ENCODE measurements at regions not wholly inside any gene's neighbourhood (a gene's known extent, or its start where the extent isn't known, plus 50 kb on each side); places are given as distances from the start of the nearest gene placed in this dataset.
"Not testable (repeated sequence)": the region's sequence is repeated elsewhere in the genome, so short reads cannot be mapped to it uniquely, and the experiment has no call there.

DNA sequence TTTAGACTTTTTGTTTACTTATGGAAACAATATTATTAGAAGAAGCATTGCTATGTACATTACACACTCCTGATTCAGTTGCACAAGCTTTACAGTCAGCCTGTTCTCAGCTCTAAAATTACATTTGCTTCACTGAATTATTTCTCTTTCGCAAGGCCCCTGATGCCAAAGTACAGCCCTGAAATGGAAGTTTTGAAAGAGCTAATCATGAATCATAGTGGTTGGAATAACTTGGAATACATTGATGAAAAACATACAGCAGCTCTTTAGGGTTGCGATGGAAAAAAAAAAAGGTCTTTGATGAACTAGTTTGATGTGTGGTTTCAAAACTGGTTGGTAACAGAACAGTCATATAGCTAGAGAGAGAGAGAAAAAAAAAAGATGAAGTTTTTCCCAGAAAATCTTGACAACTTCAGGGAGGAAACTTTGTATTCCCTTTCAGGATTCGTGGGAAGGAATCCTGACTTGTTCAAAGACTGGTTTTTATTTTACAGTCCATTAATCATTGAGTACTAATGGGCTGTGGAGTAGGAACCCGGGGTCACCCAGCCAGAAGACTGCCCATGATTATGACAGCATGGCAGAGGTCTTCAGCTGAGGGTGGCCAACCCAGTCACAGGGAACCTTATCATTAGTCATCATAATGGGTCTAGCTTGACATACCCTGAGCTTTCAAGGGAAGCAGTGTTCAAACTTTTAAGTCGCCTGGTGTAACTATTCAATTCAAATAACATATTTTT, 460.1 kb downstream of the NAV3 start:
- TF ChIP-seq EZH2phosphoT487 (IDR thresholded peaks at IDR 0.05; ENCODE audit: low read length) (no peak), EZH2 (optimal IDR thresholded peaks at IDR 0.05; ENCODE audit: low read depth, low read length) (no peak)
- TF ChIP-seq, protein P1, sequence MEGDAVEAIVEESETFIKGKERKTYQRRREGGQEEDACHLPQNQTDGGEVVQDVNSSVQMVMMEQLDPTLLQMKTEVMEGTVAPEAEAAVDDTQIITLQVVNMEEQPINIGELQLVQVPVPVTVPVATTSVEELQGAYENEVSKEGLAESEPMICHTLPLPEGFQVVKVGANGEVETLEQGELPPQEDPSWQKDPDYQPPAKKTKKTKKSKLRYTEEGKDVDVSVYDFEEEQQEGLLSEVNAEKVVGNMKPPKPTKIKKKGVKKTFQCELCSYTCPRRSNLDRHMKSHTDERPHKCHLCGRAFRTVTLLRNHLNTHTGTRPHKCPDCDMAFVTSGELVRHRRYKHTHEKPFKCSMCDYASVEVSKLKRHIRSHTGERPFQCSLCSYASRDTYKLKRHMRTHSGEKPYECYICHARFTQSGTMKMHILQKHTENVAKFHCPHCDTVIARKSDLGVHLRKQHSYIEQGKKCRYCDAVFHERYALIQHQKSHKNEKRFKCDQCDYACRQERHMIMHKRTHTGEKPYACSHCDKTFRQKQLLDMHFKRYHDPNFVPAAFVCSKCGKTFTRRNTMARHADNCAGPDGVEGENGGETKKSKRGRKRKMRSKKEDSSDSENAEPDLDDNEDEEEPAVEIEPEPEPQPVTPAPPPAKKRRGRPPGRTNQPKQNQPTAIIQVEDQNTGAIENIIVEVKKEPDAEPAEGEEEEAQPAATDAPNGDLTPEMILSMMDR (IDR thresholded peaks at IDR 0.05; ENCODE audit: low read length), result no peak
- H3K4me3 ChIP-seq (ENCODE audit: low read length), result no peak overlapping the region
- no peaks in the 10 kb centered on the region for H3K27me3 ChIP-seq (replicated peaks; ENCODE audit: insufficient read depth, low read length)
- H3K9me2 ChIP-seq (replicated peaks; ENCODE audit: insufficient read depth, low read length), result no peaks in the 10 kb centered on the region
- H3K9me3 ChIP-seq (replicated peaks; ENCODE audit: insufficient read depth, low read length), result no peaks in the 10 kb centered on the region
- no peak overlapping the region for H3K27ac ChIP-seq (ENCODE audit: low read length)
- H3K9ac ChIP-seq (ENCODE audit: low read length), result no peak overlapping the region
- H3K36me3 ChIP-seq (replicated peaks; ENCODE audit: insufficient read depth, low read length), result no peaks in the 10 kb centered on the region
- DNase-seq, result no peak
- H3F3A ChIP-seq (ENCODE audit: insufficient read depth, low read length), result no peaks in the 10 kb centered on the region
- no peaks in the 10 kb centered on the region for H4K20me1 ChIP-seq (ENCODE audit: insufficient read depth, low read length)
- H3K4me1 ChIP-seq (ENCODE audit: low read length), result no peaks in the 10 kb centered on the region
- no peaks in the 10 kb centered on the region for H3K79me2 ChIP-seq (ENCODE audit: low read length)
- no peak overlapping the region for H3K4me2 ChIP-seq (ENCODE audit: low read depth, low read length)
- H2AFZ ChIP-seq (ENCODE audit: low read length), result no peak overlapping the region

DNA sequence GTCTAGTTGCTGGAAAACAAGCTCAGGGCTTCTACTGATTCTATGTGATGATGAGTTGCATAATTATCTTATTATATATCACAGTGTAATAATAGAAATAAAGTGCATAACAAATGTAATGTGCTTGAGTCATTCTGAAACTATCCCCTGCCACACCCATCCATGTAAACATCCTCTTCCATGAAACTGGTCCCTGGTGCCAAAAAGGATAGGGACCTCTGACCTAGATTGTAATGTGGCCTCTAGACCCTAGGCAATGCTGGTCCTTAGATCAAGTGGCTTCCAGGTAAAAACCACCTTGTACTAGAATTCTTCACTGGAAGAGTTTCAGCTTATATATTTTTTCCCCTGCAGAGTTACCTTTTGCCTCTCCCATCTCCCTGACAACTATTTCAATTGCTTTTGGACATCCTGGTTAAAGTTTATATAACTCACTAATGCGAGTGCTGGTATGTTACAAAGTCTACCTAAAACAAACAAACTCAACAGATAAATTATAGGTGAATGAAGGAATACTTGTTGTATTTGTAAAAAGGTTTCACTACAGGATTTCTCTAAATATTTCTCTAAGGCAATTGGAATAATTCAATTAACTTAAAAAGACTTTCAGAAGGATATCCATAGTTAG, 462.5 kb downstream of the NAV3 start:
- H3K4me2 ChIP-seq (ENCODE audit: low read depth, low read length), result no peak overlapping the region
- H3K27ac ChIP-seq (ENCODE audit: low read length), result no peak overlapping the region
- no peaks in the 10 kb centered on the region for H3K36me3 ChIP-seq (replicated peaks; ENCODE audit: insufficient read depth, low read length)
- no peak overlapping the region for H3K9ac ChIP-seq (ENCODE audit: low read length)
- no peaks in the 10 kb centered on the region for H3K9me2 ChIP-seq (replicated peaks; ENCODE audit: insufficient read depth, low read length)
- TF ChIP-seq EZH2phosphoT487 (IDR thresholded peaks at IDR 0.05; ENCODE audit: low read length), result no peak
- no peak for TF ChIP-seq EZH2 (optimal IDR thresholded peaks at IDR 0.05; ENCODE audit: low read depth, low read length)
- TF ChIP-seq, protein P1 (IDR thresholded peaks at IDR 0.05; ENCODE audit: low read length), result no peak
- H3K4me1 ChIP-seq (ENCODE audit: low read length), result no peaks in the 10 kb centered on the region
- DNase-seq, result no peak
- no peaks in the 10 kb centered on the region for H3K79me2 ChIP-seq (ENCODE audit: low read length)
- no peaks in the 10 kb centered on the region for H4K20me1 ChIP-seq (ENCODE audit: insufficient read depth, low read length)
- no peak overlapping the region for H2AFZ ChIP-seq (ENCODE audit: low read length)
- no peaks in the 10 kb centered on the region for H3F3A ChIP-seq (ENCODE audit: insufficient read depth, low read length)
- H3K9me3 ChIP-seq (replicated peaks; ENCODE audit: insufficient read depth, low read length), result no peaks in the 10 kb centered on the region
- no peaks in the 10 kb centered on the region for H3K27me3 ChIP-seq (replicated peaks; ENCODE audit: insufficient read depth, low read length)
- no peak overlapping the region for H3K4me3 ChIP-seq (ENCODE audit: low read length)

DNA sequence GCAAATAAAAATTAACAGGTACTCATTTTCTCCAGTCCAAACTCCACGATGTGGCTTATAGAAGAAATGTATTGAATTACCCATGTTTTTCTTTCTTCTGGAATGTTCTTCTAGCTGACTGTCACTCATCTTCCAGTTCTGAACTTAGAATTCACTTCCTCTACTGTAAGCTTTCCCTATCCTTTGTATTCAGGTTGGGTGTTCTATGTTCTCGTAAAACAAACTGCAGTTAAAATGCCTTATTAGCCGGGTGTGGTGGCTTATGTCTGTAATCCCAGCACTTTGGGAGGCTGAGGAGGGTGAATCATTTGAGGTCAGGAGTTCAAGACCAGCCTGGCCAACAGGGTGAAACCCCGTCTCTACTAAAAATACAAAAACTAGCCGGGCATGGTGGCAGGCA, 470.6 kb downstream of the NAV3 start:
- DNase-seq; H3K36me3 ChIP-seq (replicated peaks; ENCODE audit: insufficient read depth, low read length); H3F3A ChIP-seq (ENCODE audit: insufficient read depth, low read length); H3K4me1 ChIP-seq (ENCODE audit: low read length); H3K4me2 ChIP-seq (ENCODE audit: low read depth, low read length); H4K20me1 ChIP-seq (ENCODE audit: insufficient read depth, low read length); H3K9me3 ChIP-seq (replicated peaks; ENCODE audit: insufficient read depth, low read length); H3K27me3 ChIP-seq (replicated peaks; ENCODE audit: insufficient read depth, low read length); H2AFZ ChIP-seq (ENCODE audit: low read length); H3K4me3 ChIP-seq (ENCODE audit: low read length); H3K9ac ChIP-seq (ENCODE audit: low read length); H3K79me2 ChIP-seq (ENCODE audit: low read length); H3K9me2 ChIP-seq (replicated peaks; ENCODE audit: insufficient read depth, low read length); H3K27ac ChIP-seq (ENCODE audit: low read length): not testable (repeated sequence)

DNA sequence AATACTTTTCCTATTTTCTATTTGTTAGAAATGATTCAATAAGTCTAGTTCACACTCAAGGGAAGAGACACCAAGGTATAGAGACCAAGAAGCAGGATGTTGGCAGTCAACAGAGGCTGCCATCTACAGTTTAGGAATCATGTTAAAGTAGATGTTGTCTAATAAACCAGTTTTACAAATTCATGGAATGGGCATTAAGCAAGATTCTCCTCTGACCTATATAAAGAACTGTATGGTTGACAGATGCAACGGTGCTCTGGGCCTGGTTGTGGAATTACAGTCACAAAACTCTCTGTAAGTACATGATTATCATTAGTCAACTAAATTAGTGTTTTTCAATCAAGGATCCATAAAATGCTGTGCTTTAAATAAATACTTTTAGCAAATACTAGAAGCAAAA, 475.1 kb downstream of the NAV3 start:
- no peak overlapping the region for H3K4me2 ChIP-seq (ENCODE audit: low read depth, low read length)

More for the DNA sequence above, 475.1 kb downstream of the NAV3 start:
- H3K79me2 ChIP-seq (ENCODE audit: low read length), result no peaks in the 10 kb centered on the region
- no peaks in the 10 kb centered on the region for H3K4me1 ChIP-seq (ENCODE audit: low read length)
- TF ChIP-seq, protein P1 (IDR thresholded peaks at IDR 0.05; ENCODE audit: low read length), result no peak
- TF ChIP-seq EZH2phosphoT487 (IDR thresholded peaks at IDR 0.05; ENCODE audit: low read length) (no peak), EZH2 (optimal IDR thresholded peaks at IDR 0.05; ENCODE audit: low read depth, low read length) (no peak)
- no peak overlapping the region for H2AFZ ChIP-seq (ENCODE audit: low read length)
- H3F3A ChIP-seq (ENCODE audit: insufficient read depth, low read length), result no peaks in the 10 kb centered on the region
- H3K4me3 ChIP-seq (ENCODE audit: low read length), result no peak overlapping the region
- H3K9me2 ChIP-seq (replicated peaks; ENCODE audit: insufficient read depth, low read length), result no peaks in the 10 kb centered on the region
- H3K36me3 ChIP-seq (replicated peaks; ENCODE audit: insufficient read depth, low read length), result no peaks in the 10 kb centered on the region
- H3K9me3 ChIP-seq (replicated peaks; ENCODE audit: insufficient read depth, low read length), result no peaks in the 10 kb centered on the region
- no peak overlapping the region for H3K27ac ChIP-seq (ENCODE audit: low read length)
- no peak overlapping the region for H3K9ac ChIP-seq (ENCODE audit: low read length)
- H4K20me1 ChIP-seq (ENCODE audit: insufficient read depth, low read length), result no peaks in the 10 kb centered on the region
- H3K27me3 ChIP-seq (replicated peaks; ENCODE audit: insufficient read depth, low read length), result no peaks in the 10 kb centered on the region
- no peak for DNase-seq
